HepG2 (cell line): ENCODE measurements at regions not wholly inside any gene's neighbourhood (a gene's known extent, or its start where the extent isn't known, plus 50 kb on each side); places are given as distances from the start of the nearest gene placed in this dataset.

Experiments
- ARNT ChIP-seq: fragments of 450-650 bp; IDR thresholded peaks from 2 replicates; pipeline ENCODE4 v1.6.1; 2017
- BCL3 ChIP-seq: sonication (generic); formaldehyde crosslinking; IDR thresholded peaks from 2 replicates; pipeline ENCODE4 v1.5.1; 2020; ENCODE audit warnings: mild to moderate bottlenecking, missing genetic modification reagents, moderate library complexity
- BCL6 ChIP-seq: IDR thresholded peaks from 2 replicates; pipeline ENCODE4 v1.6.1; 2016; ENCODE audit warnings: missing genetic modification reagents, missing compliant biosample characterization
- CBFB ChIP-seq: sonication (generic); formaldehyde crosslinking; IDR thresholded peaks from 2 replicates; pipeline ENCODE4 v1.4.0; 2020; ENCODE audit warnings: missing genetic modification reagents
- CTCF ChIP-seq: sonication (generic); formaldehyde crosslinking; IDR thresholded peaks from 2 replicates; pipeline ENCODE4 v1.5.0; 2020; ENCODE audit warnings: mild to moderate bottlenecking, missing genetic modification reagents, moderate library complexity
- IRX3 ChIP-seq: sonication (generic); formaldehyde crosslinking; IDR thresholded peaks from 2 replicates; pipeline ENCODE4 v1.8.1; 2023; ENCODE audit warnings: mild to moderate bottlenecking, low read depth, missing genetic modification reagents, borderline replicate concordance
- PITX1 ChIP-seq: sonication (generic); formaldehyde crosslinking; IDR thresholded peaks from 2 replicates; pipeline ENCODE4 v1.5.1; 2020; ENCODE audit warnings: mild to moderate bottlenecking, missing genetic modification reagents
- POLR2A ChIP-seq, 2 experiments: IDR thresholded peaks; 2 replicates each; pipeline ENCODE4 v1.6.1; 2011; ENCODE audit warnings: low read depth in 2 of 2, low read length in 2 of 2, mild to moderate bottlenecking in 1 of 2, moderate library complexity in 1 of 2; ENCODE audit not compliant: insufficient read depth in 1 of 2
- RFXAP ChIP-seq: sonication (generic); formaldehyde crosslinking; IDR thresholded peaks from 2 replicates; pipeline ENCODE4 v1.4.0; 2020; ENCODE audit warnings: missing genetic modification reagents, borderline replicate concordance
- RXRB ChIP-seq: IDR thresholded peaks from 2 replicates; pipeline ENCODE4 v1.6.1; 2016; ENCODE audit warnings: borderline replicate concordance, missing genetic modification reagents, missing compliant biosample characterization
- SAFB2 ChIP-seq: sonication (generic); formaldehyde crosslinking; IDR thresholded peaks from 2 replicates; pipeline ENCODE4 v1.5.1; 2020; ENCODE audit warnings: missing genetic modification reagents, low read depth, mild to moderate bottlenecking, borderline replicate concordance
- SMC3 ChIP-seq: IDR thresholded peaks from 2 replicates; pipeline ENCODE4 v1.6.1; 2011; ENCODE audit warnings: low read length, improper control_type of control experiment
- SNRNP70 ChIP-seq: fragments of 200-400 bp; formaldehyde crosslinking; IDR thresholded peaks from 2 replicates; pipeline ENCODE4 v1.6.1; 2017; ENCODE audit warnings: mild to moderate bottlenecking, low read depth, low read length, moderate library complexity
- TGIF2 ChIP-seq: IDR thresholded peaks from 2 replicates; pipeline ENCODE4 v1.6.1; 2016; ENCODE audit warnings: control low read depth, missing compliant biosample characterization

GRCh38 chr10:78737883-78738856, 330.6 kb upstream of the ZMIZ1 start:
- TF ChIP-seq SMC3 (no peak), PITX1 (CRISPR knock-in tag) (no peak), BCL3 (no peak), BCL6 (CRISPR knock-in tag) (no peak), SNRNP70 (no peak), RXRB (CRISPR knock-in tag) (no peak), SAFB2 (CRISPR knock-in tag) (no peak), CTCF (no peak), ARNT (no peak), CBFB (CRISPR knock-in tag) (no peak), TGIF2 (no peak), RFXAP (CRISPR knock-in tag) (no peak), POLR2A (IDR thresholded peaks at IDR 0.05; ENCODE audit: insufficient read depth in 1 of 2, low read depth in 2 of 2, low read length in 2 of 2) (no peak), IRX3 (CRISPR knock-in tag) (no peak)
